Sciatic nerve (tissue), 2 donors: ENCODE measurements at regions not wholly inside any gene's neighbourhood (a gene's known extent, or its start where the extent isn't known, plus 50 kb on each side); places are given as distances from the start of the nearest gene placed in this dataset.
A peak's percentile ranks its signal among the peaks of the same experiment; 100 is the strongest.
"Not testable (repeated sequence)": the region's sequence is repeated elsewhere in the genome, so short reads cannot be mapped to it uniquely, and the experiment has no call there.

Source experiments
- ATAC-seq: fragments of 200-7000 bp; cut with Tn5 transposase; one replicate; pipeline ENCODE4 v1.9.1; 2020; ENCODE audit warnings: mild to moderate bottlenecking, moderate library complexity
- DNase-seq: peaks from one replicate; pipeline ENCODE4 v3.0.0-alpha.2; 2020; ENCODE audit warnings: low spot score
- intact Hi-C: fragments of 100-400 bp; cut with DNase I; formaldehyde crosslinking; loops from one replicate; pipeline ENCODE4 v1.14.2; 2022
- donor health status: DM: no; HTN: no; CAD: no.
- donor health status: DM: no; HTN: no; CAD: no.

DNA sequence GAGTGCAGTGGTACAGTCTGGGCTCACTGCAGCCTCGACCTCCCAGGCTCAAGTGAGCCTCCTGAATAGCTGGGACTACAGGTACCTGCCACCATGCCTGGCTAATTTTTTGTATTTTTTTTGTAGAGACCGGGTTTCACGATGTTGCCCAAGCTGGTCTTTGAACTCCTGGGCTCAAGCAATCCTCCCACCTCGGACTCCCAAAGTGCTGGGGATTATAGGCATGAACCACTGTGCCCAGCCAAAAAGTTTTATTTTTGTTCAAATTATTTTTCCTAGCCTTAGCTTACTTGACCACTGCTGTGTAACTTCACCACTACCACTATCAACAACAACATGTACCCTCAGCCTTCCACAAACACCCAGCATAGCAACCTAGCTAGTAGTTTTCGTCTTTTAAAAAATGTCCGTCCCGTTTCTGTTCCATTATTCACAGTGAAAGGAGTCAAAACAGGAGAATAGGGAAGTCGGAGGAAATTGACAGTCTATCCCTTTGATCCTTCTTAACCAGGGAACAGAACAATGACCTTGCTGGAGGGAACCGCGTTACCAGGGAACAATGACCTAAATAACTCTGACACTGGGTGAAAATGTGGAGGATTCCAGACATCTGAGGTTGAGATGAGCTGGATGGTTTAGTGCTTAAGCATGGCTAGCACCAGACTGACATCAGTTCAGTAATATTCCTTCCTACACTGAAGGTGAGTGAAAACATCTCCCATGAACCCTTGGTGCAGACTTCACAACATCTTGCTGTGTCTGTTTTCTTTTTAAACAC lies 69.2 kb upstream of the ARL4C start:
- DNase-seq (no peak), ATAC-seq (no peak)
- intact Hi-C loops, result no loop called here

DNA sequence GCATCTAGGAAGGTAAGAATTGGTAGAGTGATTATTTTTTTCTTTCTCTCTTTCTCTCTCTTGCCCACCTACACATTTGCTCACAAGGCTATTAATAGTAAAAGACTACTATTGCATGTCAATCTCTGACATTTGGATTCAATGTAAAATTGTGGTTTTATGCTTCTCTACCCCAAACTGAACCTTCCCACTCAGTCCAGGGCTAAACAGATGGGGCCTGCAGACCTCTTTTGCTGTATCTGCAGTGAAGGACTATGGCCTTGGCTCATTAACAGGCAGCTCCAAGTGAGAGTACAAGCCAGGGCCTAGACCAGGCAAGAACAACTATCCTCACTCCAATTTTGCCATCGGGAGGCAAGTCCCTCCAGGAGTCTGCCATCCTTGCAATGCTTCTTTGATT lies 68.3 kb upstream of the ARL4C start:
- DNase-seq (no peak), ATAC-seq (no peak)
- intact Hi-C loops, result no loop called here

DNA sequence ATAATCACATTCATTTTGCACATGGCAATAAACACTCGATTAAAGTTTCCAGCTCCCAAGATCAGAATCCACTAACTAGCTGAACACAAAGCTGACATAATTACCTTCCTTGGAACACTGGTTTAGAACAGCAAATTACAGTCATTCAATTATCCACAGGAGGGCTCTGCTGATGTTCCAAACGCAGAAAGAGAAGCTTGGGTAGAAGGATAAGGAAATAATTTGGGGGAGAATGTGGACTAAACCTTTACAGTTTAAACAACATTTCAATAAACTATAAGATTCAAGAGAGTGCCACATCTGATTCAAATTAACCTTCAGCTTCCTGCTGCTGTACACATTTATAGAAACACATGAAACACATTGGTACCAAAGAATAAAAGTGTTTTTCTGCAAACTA lies 67.8 kb upstream of the ARL4C start:
- intact Hi-C loops, result no loop called here
- no peak for ATAC-seq
- no peak for DNase-seq

DNA sequence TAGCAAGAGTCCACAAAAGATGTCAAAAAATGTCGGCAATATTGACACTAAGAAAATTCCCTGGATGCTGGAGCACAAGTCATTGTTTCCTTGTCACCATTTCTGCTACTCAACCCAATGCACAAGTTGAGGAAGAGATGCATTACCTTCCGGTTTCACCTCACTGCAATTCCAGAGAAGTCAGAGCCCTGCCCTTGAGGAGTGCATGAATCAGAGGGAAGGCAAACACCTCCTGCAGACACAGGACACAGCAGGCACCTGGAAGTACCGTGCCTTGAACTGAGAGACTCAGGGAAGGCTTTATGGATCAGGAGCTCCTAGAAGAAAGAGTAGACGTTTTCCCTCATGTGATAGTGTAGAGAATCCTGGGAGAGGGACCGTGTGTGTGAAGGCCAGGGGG lies 62.7 kb upstream of the ARL4C start:
- ATAC-seq (no peak), DNase-seq (no peak)
- intact Hi-C loops, result no loop called here

DNA sequence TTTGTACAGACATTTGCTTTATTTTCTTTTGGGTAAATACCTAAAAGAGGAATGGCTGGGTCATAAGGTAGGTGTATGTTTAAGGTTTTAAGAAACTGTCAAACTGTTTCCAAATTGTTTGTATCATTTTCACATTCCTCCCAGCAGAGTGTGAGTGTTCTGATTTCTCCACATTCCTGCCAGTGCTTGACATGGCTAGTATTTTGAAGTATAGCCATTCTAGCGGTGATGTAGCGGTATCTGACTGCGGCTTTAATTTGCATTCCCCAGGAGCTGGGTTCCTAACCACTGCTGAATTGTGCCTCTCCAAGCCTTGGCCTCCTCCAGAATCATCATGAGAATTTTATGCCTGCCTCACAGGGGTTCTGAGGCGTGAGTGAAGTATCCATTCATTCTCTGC lies 61.8 kb upstream of the ARL4C start:
- DNase-seq, result no peak
- ATAC-seq, result no peak
- intact Hi-C loops, result no loop called here

DNA sequence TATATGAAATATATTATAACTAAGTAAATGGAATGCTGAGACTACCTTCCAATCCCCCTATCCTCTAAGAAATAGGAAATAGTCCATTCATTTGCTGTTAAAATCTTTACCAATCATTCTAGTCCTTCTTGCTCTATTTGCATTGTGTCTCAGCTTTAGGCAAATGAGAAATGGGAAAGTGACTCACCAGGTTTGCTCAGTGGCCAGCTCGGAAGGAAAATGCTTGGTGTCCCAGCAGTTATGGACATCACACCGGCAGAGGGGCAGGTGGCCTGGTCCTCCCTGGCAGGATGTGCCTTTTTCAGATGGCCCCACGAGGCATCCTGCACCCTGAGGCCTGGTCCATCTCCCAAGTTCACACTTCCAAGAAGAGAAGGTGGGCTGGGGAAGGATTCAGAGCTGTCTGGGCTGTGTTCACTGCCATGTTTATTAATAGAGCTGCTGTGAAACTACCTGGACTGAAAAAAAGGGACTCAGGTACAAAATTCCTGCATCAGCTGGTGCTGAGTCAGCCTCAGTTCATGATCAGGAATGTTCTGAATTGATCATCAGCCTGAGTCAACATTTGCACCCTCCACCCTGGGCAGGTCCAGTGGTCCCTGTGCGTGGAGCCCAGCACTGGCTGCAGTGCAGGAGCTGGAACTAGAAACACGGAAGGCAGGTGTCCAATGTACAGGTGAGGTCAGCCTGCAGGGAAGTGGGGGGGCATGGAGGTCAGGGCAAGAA lies 60.1 kb upstream of the ARL4C start:
- DNase-seq (no peak), ATAC-seq (no peak)
- intact Hi-C loops, result no loop called here

DNA sequence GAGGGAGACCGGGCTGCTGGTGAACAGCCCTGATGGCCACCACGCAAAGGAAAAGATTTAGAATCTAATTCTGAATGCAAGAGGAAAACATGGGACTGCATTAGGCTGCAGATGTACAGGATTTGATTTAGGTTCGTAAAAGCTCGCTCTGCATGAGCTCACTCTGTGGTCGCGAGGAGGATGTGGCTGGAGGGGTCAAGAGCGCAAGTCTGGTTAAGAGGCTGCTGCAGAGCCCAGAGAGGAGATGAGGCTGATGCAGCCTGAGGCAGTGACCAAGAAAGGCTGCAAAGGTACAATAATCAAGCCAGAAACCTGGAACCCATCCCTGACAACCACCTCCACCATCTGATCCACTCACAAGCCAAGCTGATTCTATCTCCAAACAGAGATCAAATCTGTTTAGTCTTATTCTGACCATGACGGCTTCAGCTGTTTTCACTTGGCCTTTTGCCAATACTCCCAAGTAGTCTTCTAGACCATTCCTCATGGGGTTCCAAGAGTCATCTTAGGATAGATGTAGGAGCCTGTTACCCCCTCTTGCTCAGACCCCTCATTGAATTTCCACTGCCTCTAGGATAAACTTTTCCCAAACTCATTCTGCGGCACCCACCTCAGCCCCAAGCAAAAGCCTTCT lies 58.9 kb upstream of the ARL4C start:
- intact Hi-C loops, result no loop called here

DNA sequence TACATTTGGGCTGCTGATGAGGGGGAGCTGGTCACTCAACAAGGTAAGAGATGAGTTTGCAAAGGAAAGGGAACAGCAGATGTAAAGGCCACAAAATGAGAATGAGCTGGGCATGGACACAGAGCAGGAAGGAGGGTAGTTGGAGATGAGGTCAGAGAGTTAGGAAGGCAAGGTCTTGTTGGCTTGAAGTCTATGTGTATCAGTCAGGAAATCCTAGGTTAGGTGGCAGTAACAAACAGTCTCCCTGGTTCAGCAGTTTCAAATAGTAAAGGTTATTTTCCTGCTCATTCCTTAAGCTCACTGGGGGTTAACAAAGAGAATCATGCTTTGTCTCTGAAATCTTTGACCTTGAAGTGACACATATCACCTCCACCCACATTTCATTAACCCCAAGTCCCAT lies 58.3 kb upstream of the ARL4C start:
- intact Hi-C loops, result no loop called here
- DNase-seq (no peak), ATAC-seq (no peak)

More for the DNA sequence above, 58.9 kb upstream of the ARL4C start:
- DNase-seq (no peak), ATAC-seq (no peak)

DNA sequence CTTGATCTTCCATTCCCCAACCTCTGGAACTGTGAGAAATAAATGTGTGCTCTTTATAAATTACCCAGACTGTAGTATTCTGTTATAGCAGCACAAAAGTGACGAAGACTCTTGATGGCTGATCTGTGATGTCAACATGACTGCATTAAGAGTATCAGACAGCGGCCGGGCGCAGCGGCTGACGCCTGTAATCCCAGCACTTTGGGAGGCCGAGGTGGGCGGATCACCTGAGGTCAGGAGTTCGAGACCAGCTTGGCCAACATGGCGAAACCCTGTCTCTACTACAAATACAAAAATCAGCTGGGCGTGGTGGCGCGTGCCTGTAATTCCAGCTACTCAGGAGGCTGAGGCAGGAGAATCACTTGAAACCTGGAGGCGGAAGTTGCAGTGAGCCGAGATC lies 56.3 kb upstream of the ARL4C start:
- DNase-seq, ATAC-seq, intact Hi-C loops: not testable (repeated sequence)

DNA sequence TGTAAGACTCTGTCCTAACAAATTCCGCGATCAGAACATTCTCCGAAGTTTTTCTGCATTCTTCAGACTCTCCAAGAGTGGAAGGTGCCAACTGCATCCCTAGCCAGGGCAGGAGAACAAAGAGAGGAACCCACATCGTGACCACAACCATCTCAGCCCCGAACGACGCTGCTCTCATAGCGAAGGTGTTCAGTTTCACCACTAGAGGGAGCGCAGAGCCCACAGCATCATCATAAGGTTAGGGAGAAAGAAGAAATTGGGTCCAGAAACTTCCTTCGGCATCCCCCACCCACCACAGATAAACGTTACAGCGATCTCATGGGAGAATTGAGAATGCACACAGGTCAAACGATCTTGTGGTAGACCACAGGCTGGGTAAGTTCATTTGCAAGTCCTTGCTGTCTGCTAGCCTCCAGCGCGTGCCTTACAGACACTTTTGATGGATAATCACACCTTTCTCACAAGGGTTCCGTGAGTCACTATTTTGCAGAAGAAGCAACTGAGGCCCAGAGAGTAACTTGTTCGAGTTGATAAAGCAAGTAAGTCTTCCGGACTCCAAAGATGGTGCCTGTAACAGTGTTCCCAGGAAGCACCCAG lies 53.7 kb upstream of the ARL4C start:
- peak; percentile 80 for DNase-seq
- intact Hi-C loops, result no loop called here
- ATAC-seq, result peak; percentile 88

DNA sequence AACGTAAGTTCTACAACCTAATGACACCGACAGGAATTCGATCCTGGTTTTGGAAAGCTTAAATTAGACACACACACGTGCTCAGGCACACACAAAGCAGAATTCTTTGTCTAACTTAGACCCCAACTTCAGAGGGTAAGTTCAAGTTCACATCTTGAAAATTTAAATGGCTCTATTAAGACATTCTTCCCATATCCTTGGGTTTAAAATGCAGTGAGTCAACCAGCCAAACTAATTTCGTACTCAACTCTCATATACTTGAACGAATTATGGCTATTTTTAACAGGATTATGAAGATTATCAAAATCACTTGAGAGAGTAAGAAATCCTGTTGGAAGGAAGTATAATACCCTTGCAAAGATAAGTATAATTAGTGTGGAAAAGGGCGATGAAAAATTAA lies 53.2 kb upstream of the ARL4C start:
- intact Hi-C loops, result no loop called here
- ATAC-seq, result no peak
- no peak for DNase-seq

DNA sequence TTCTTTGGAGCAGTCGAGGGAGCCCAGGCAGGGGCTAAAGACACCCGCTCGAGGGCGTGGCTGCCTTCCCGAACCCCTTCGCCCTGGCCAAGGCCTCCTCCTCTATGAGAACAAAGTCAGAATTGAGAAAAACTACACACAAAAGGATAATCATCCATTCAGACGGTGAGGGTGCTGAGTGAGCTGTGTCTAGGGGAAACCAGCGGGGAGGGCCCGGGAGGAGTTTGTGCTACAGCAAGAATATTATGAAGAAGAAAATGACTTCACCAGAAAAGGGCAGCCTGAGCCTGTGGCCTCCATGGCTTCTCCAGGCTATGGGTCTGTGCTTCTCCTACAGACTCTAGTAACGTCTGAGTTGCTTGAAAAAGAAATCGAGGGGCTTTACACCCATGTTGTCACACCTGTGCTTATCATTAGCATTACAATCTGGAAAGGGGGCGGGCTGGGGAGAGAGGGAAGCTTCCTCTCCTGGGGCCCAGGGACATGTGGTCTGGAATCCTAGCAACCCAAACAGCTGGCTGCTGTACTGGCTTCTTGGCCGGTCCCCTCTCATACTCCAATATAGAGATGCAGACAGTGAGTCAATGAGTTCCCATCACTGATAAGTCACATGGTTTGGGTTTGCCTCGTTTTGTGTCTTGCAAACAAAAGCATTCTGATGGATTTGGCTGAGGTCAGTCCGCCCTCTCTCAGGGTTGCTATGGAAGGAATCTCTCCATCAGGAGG lies 52.0 kb upstream of the ARL4C start:
- ATAC-seq, result peak; percentile 59
- intact Hi-C loops, result no loop called here
- no peak for DNase-seq

DNA sequence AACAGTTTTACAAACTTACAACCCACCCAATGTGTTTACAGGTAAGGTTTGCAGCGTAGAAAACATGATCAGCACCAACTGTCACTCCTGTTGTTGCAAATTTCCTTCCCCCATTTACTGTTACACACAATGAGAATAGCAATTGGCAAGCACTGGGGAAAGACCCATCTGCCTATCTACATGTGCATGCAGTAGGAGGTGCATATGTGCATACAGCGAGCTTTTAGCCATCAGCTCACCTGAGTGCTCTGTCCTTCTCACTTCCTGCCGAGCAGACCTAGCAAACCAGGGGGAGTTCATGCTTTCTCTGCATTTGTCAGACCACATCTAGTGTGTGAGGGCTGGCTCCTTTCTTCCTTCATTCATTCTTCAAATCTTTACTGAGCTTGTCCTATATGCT lies 49.9 kb upstream of the ARL4C start:
- intact Hi-C loops, result no loop called here

More for the DNA sequence above, 49.9 kb upstream of the ARL4C start:
- no peak for DNase-seq
- no peak for ATAC-seq
